ENCODE measurements at regions not wholly inside any gene's neighbourhood (a gene's known extent, or its start where the extent isn't known, plus 50 kb on each side); places are given as distances from the start of the nearest gene placed in this dataset.
"Not testable (repeated sequence)": the region's sequence is repeated elsewhere in the genome, so short reads cannot be mapped to it uniquely, and the experiment has no call there.

DNA sequence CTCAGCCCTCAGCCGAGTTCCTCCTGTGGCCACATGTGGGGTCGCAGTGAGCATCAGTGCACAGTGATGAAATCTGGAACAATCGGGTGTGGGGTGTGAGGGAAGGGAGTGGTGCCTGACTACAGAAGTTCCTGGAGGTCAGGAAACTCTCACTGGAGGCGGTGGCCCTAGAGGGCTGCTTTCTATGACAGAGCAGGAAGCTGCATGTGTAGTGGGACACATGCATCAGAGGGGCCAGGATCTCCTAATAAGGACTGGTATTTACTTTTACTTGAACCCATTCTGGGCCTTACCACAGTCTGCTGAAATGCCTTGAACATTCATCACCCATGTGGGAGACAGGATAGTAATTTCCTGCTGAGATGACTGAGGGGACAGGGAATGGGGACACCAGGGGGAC, 952.0 kb downstream of the SPATA31A6 start:
- not testable (repeated sequence) for TF ChIP-seq POLR2A (IDR thresholded peaks at IDR 0.05)
- TF ChIP-seq, protein P1, sequence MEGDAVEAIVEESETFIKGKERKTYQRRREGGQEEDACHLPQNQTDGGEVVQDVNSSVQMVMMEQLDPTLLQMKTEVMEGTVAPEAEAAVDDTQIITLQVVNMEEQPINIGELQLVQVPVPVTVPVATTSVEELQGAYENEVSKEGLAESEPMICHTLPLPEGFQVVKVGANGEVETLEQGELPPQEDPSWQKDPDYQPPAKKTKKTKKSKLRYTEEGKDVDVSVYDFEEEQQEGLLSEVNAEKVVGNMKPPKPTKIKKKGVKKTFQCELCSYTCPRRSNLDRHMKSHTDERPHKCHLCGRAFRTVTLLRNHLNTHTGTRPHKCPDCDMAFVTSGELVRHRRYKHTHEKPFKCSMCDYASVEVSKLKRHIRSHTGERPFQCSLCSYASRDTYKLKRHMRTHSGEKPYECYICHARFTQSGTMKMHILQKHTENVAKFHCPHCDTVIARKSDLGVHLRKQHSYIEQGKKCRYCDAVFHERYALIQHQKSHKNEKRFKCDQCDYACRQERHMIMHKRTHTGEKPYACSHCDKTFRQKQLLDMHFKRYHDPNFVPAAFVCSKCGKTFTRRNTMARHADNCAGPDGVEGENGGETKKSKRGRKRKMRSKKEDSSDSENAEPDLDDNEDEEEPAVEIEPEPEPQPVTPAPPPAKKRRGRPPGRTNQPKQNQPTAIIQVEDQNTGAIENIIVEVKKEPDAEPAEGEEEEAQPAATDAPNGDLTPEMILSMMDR (IDR thresholded peaks at IDR 0.05): not testable (repeated sequence)
